AG04450 (cell line): ENCODE measurements at regions not wholly inside any gene's neighbourhood (a gene's known extent, or its start where the extent isn't known, plus 50 kb on each side); places are given as distances from the start of the nearest gene placed in this dataset. TPM values are rescaled to one million over a fixed set of nuclear protein-coding genes. Genes with fewer than 3 reads are reported as not detected.

Experiments used
- CTCF ChIA-PET: fragments of 300-600, 350-600 bp; formaldehyde crosslinking; extraction: SDS; loops from one replicate; lab custom pipeline; 2022; ENCODE audit warnings: antibody characterized with exemption, inconsistent platforms; lab: Charles Lee
- POLR2A ChIA-PET: fragments of 350-600 bp; formaldehyde crosslinking; extraction: SDS; loops from one replicate; lab custom pipeline; 2021; ENCODE audit warnings: antibody characterized with exemption, inconsistent platforms; lab: Yijun Ruan, JAX
- DNase-seq: peaks from one replicate; pipeline ENCODE4 v3.0.0-alpha.2; 2011; ENCODE audit warnings: low read depth, low spot score
- H3K27ac ChIP-seq: one replicate; pipeline ENCODE4 v1.5.1; 2012; ENCODE audit warnings: low read depth, low read length, control low read depth
- H3K27me3 ChIP-seq: one replicate; pipeline ENCODE4 v1.6.0; 2012; ENCODE audit warnings: low read length; ENCODE audit not compliant: control insufficient read depth, insufficient read depth
- H3K4me3 ChIP-seq: 2 replicates; pipeline ENCODE4 v1.5.1; 2011; ENCODE audit warnings: mild to moderate bottlenecking, low read depth, low read length, control low read depth
- H3K9me3 ChIP-seq: 2 replicates; pipeline ENCODE4 v1.5.1; 2012; ENCODE audit warnings: low read length; ENCODE audit not compliant: control insufficient read depth, insufficient read depth
- small RNA-seq: library from RNA; depleted of rRNA; stranded (forward); fragments of <200 nt; gene quantifications from one replicate; pipeline ENCODE3, GENCODE V24; 2012; ENCODE audit warnings: low read depth; ENCODE audit not compliant: insufficient read length
- TF ChIP-seq, protein P1 (sequence below): IDR thresholded peaks from 2 replicates; pipeline ENCODE4 v1.5.1; 2011; ENCODE audit warnings: low read depth, low read length, control low read depth, inconsistent platforms

GRCh38 chr6:155510879-155511278 is 55.2 kb upstream of the NOX3 start:
- no peaks in the 10 kb centered on the region for H3K27me3 ChIP-seq
- ChIA-PET CTCF (no interaction called here), POLR2A (no interaction called here)
- no peak overlapping the region for H3K27ac ChIP-seq
- DNase-seq = no peak
- no peak overlapping the region for H3K4me3 ChIP-seq
- TF ChIP-seq, protein P1, sequence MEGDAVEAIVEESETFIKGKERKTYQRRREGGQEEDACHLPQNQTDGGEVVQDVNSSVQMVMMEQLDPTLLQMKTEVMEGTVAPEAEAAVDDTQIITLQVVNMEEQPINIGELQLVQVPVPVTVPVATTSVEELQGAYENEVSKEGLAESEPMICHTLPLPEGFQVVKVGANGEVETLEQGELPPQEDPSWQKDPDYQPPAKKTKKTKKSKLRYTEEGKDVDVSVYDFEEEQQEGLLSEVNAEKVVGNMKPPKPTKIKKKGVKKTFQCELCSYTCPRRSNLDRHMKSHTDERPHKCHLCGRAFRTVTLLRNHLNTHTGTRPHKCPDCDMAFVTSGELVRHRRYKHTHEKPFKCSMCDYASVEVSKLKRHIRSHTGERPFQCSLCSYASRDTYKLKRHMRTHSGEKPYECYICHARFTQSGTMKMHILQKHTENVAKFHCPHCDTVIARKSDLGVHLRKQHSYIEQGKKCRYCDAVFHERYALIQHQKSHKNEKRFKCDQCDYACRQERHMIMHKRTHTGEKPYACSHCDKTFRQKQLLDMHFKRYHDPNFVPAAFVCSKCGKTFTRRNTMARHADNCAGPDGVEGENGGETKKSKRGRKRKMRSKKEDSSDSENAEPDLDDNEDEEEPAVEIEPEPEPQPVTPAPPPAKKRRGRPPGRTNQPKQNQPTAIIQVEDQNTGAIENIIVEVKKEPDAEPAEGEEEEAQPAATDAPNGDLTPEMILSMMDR = no peak
- H3K9me3 ChIP-seq = no peaks in the 10 kb centered on the region

DNA sequence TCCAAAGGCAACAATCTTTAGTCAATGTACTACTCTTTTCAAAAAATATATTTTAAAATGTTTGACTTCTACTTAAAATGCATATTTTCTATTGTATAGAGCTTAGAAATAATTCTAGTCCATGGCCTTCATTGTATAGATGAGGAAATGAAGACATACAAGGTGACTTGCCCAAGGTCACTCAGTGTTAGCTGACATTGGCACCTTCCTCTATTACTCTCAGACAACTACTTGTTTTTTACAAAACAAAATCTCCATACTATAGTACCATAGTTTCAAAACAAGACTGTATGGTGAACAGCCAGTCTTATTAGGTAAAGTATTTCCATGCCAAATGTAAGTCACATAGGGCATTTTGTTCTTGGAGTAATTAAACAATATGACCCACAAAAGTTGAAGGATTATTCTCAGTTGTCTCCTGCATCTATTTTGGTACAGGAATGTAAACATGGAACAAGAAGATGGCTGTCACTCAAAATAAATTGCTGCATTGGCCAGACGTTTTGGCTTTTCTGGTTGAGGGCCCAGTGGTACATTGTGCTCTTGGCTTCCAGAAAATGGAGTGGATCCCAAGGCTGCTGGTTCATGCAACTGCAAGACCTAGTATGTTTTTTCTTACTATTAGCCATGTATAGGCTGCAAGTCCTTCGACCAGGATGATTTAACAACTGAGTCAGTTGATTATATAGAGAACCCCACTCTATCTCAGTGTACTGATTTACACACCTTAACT is 54.3 kb upstream of the NOX3 start:
- TF ChIP-seq, protein P1 = no peak
- POLR2A ChIA-PET = no interaction called here
- H3K9me3 ChIP-seq = no peaks in the 10 kb centered on the region
- CTCF ChIA-PET = no interaction called here
- H3K27ac ChIP-seq = no peak overlapping the region
- no peaks in the 10 kb centered on the region for H3K27me3 ChIP-seq
- no peak overlapping the region for H3K4me3 ChIP-seq
- DNase-seq = no peak

DNA sequence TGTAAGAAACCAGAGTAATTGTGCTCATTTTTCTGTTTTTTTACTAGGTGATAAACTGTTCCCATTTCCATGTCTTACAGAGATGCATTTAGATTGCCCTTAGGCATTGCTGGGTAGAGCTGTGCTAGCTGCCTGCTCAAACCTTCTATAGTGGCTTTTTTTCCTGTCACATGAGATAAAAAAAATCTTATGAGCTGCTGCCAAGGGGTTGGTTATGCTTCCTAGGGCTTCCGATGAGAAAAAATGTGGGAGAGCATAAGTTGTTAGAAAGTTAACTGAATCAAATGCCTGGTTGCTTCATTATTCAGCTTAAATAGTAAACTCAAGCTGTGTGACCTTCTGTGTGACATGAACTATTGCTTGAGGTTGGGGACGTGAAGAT is 50.0 kb upstream of the NOX3 start:
- CTCF ChIA-PET = interaction anchor here (0.9 to 1.3 kb wide), 3 partner anchors 11 to 23 kb away, joined by 3 to 5 read pairs (median 5); no protein-coding TSS in a partner anchor
- Histone ChIP-seq H3K27me3 (no peaks in the 10 kb centered on the region), H3K9me3 (no peaks in the 10 kb centered on the region), H3K27ac (no peak overlapping the region), H3K4me3 (no peak overlapping the region)
- POLR2A ChIA-PET = interaction anchor here (0.6 kb wide), 1 partner anchor 1086 kb away, joined by 4 read pairs; no protein-coding TSS in a partner anchor
- DNase-seq = no peak
- TF ChIP-seq, protein P1 = no peak

Small RNA genes lying in the stretch of these regions (small RNA-seq; reads per million reads assigned to genes)
- not detected for gene MIR1202
- not detected for gene RNU7-152P
- gene SNORD28B = not detected
